Memory B cell (primary cell): ENCODE measurements at regions not wholly inside any gene's neighbourhood (a gene's known extent, or its start where the extent isn't known, plus 50 kb on each side); places are given as distances from the start of the nearest gene placed in this dataset.
"Not testable (repeated sequence)": the region's sequence is repeated elsewhere in the genome, so short reads cannot be mapped to it uniquely, and the experiment has no call there.

Experiments used
- ATAC-seq: fragments of 150-1000 bp; cut with Tn5 transposase; 2 replicates; pipeline ENCODE4 v1.10.0; 2021; ENCODE audit warnings: low read depth, mild to moderate bottlenecking, moderate library complexity
- DNase-seq, 2 donors: peaks; one replicate each; pipeline ENCODE4 v3.0.0; 2022; ENCODE audit warnings: low spot score in 2 of 2
- H3K27ac Mint-ChIP-seq: one replicate; pipeline ENCODE4 v1.8.0; 2022; ENCODE audit warnings: mild to moderate bottlenecking, moderate library complexity, mixed read lengths
- H3K27me3 Mint-ChIP-seq: one replicate; pipeline ENCODE4 v1.8.0; 2022; ENCODE audit warnings: mixed read lengths
- H3K36me3 Mint-ChIP-seq: one replicate; pipeline ENCODE4 v1.8.0; 2022; ENCODE audit warnings: mild to moderate bottlenecking, mixed read lengths
- H3K4me1 Mint-ChIP-seq: one replicate; pipeline ENCODE4 v1.8.0; 2022; ENCODE audit warnings: mixed read lengths
- H3K4me3 Mint-ChIP-seq: one replicate; pipeline ENCODE4 v1.8.0; 2022; ENCODE audit warnings: mild to moderate bottlenecking, moderate library complexity, mixed read lengths
- H3K9me3 Mint-ChIP-seq: one replicate; pipeline ENCODE4 v1.8.0; 2022; ENCODE audit warnings: mixed read lengths

- ATAC-seq, result peak; percentile 53
- Mint-ChIP-seq H3K4me3 (no peak overlapping the region), H3K9me3 (peaks cover 1% of the 10 kb centered on the region), H3K36me3 (peaks cover 1% of the 10 kb centered on the region), H3K4me1 (peaks cover 13% of the 10 kb centered on the region), H3K27ac (peak overlapping the region; percentile 11), H3K27me3 (no peaks in the 10 kb centered on the region)
- no peak for DNase-seq
These were observed 167.2 kb downstream of the CYB561 start for GRCh38 chr17:63278728-63279442.

- DNase-seq, result no peak
- peaks cover 1% of the 10 kb centered on the region for H3K36me3 Mint-ChIP-seq
- H3K27ac Mint-ChIP-seq, result no peak overlapping the region
- no peaks in the 10 kb centered on the region for H3K27me3 Mint-ChIP-seq
- H3K4me1 Mint-ChIP-seq, result peaks cover 13% of the 10 kb centered on the region
- H3K9me3 Mint-ChIP-seq, result peaks cover 3% of the 10 kb centered on the region
- ATAC-seq, result no peak
- H3K4me3 Mint-ChIP-seq, result no peak overlapping the region
These were observed 166.4 kb downstream of the CYB561 start for GRCh38 chr17:63279498-63280230.

- Mint-ChIP-seq H3K27me3 (no peaks in the 10 kb centered on the region), H3K4me1 (peaks cover 13% of the 10 kb centered on the region), H3K9me3 (peaks cover 11% of the 10 kb centered on the region), H3K36me3 (peaks cover 14% of the 10 kb centered on the region), H3K27ac (no peak overlapping the region), H3K4me3 (peak overlapping the region; percentile 45)
- ATAC-seq (peak; percentile 81), DNase-seq (no peak)
These were observed 163.7 kb downstream of the CYB561 start for GRCh38 chr17:63282455-63282854.

- Mint-ChIP-seq H3K36me3 (peaks cover 18% of the 10 kb centered on the region), H3K27me3 (no peaks in the 10 kb centered on the region), H3K27ac (no peak overlapping the region), H3K9me3 (peaks cover 14% of the 10 kb centered on the region), H3K4me1 (peaks cover 4% of the 10 kb centered on the region), H3K4me3 (no peak overlapping the region)
- ATAC-seq, result no peak
- no peak for DNase-seq
These were observed 160.6 kb downstream of the CYB561 start for GRCh38 chr17:63285551-63285950.

GRCh38 chr17:63286254-63286653 lies 159.9 kb downstream of the CYB561 start:
- peaks cover 4% of the 10 kb centered on the region for H3K4me1 Mint-ChIP-seq
- no peak overlapping the region for H3K27ac Mint-ChIP-seq
- no peak for ATAC-seq
- peaks cover 14% of the 10 kb centered on the region for H3K9me3 Mint-ChIP-seq
- no peak for DNase-seq
- peaks cover 2% of the 10 kb centered on the region for H3K27me3 Mint-ChIP-seq
- no peak overlapping the region for H3K4me3 Mint-ChIP-seq
- H3K36me3 Mint-ChIP-seq, result peaks cover 19% of the 10 kb centered on the region

DNA sequence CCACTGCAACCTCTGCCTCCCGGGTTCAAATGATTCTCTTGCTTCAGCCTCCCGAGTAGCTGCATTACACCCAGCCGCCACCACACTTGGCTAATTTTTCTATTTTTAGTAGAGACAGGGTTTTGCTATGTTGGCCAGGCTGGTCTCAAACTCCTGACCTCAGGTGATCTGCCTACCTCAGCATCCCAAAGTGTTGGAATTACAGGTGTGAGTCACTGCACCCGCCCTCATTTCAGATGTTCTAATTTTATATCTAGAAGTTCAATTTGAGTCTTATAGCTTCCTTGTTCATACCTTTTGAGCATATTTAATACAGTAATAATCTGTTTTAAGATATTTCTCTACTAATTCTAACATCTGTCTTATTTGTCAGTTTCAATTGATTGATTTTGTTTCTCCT lies 159.1 kb downstream of the CYB561 start:
- not testable (repeated sequence) for H3K27ac Mint-ChIP-seq, DNase-seq, ATAC-seq, H3K27me3 Mint-ChIP-seq, H3K4me1 Mint-ChIP-seq, H3K4me3 Mint-ChIP-seq
- H3K9me3 Mint-ChIP-seq, result peaks cover 14% of the 10 kb centered on the region
- peaks cover 19% of the 10 kb centered on the region for H3K36me3 Mint-ChIP-seq

- Mint-ChIP-seq H3K4me3 (no peak overlapping the region), H3K27ac (no peak overlapping the region), H3K4me1 (no peaks in the 10 kb centered on the region), H3K36me3 (peaks cover 18% of the 10 kb centered on the region), H3K27me3 (peaks cover 4% of the 10 kb centered on the region), H3K9me3 (peaks cover 11% of the 10 kb centered on the region)
- ATAC-seq, result no peak
- DNase-seq, result no peak
These were observed 156.2 kb downstream of the CYB561 start for GRCh38 chr17:63289931-63290330.

GRCh38 chr17:63290351-63290750 lies 155.8 kb downstream of the CYB561 start:
- no peak for ATAC-seq
- Mint-ChIP-seq H3K27me3 (peaks cover 4% of the 10 kb centered on the region), H3K9me3 (peaks cover 8% of the 10 kb centered on the region), H3K27ac (no peak overlapping the region), H3K4me1 (no peaks in the 10 kb centered on the region), H3K4me3 (no peak overlapping the region), H3K36me3 (peaks cover 15% of the 10 kb centered on the region)
- DNase-seq, result no peak

- H3K4me3 Mint-ChIP-seq, result no peak overlapping the region
- H3K9me3 Mint-ChIP-seq, result peaks cover 8% of the 10 kb centered on the region
- no peak overlapping the region for H3K27ac Mint-ChIP-seq
- peaks cover 13% of the 10 kb centered on the region for H3K36me3 Mint-ChIP-seq
- ATAC-seq (no peak), DNase-seq (no peak)
- H3K4me1 Mint-ChIP-seq, result no peaks in the 10 kb centered on the region
- peaks cover 4% of the 10 kb centered on the region for H3K27me3 Mint-ChIP-seq
These were observed 155.3 kb downstream of the CYB561 start for GRCh38 chr17:63290784-63291183.

DNA sequence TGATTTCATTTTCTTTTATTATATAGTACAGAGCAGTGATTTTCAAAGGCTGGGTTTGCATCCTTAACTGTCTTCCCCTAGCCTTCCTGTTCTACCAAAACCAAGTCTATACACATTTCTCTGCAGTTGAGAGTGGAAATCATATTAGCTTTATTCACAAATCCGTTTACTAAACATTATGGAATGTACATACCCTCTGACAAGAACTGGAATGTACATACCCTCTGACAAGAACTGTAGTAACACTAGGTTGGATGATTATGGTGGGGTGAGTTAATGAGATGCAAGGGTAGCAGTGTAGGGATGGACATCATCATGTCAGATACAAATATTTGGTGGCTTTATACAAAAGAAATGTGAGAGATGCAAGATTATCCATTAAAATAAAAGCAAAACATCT lies 154.8 kb downstream of the CYB561 start:
- DNase-seq (no peak), ATAC-seq (no peak)
- H3K27ac Mint-ChIP-seq, result no peak overlapping the region
- peaks cover 10% of the 10 kb centered on the region for H3K9me3 Mint-ChIP-seq
- H3K4me1 Mint-ChIP-seq, result no peaks in the 10 kb centered on the region
- no peak overlapping the region for H3K4me3 Mint-ChIP-seq
- H3K27me3 Mint-ChIP-seq, result peaks cover 4% of the 10 kb centered on the region
- peaks cover 17% of the 10 kb centered on the region for H3K36me3 Mint-ChIP-seq

- H3K36me3 Mint-ChIP-seq, result peaks cover 15% of the 10 kb centered on the region
- no peak overlapping the region for H3K27ac Mint-ChIP-seq
- peaks cover 7% of the 10 kb centered on the region for H3K9me3 Mint-ChIP-seq
- DNase-seq (no peak), ATAC-seq (no peak)
- H3K4me1 Mint-ChIP-seq, result no peaks in the 10 kb centered on the region
- H3K4me3 Mint-ChIP-seq, result no peak overlapping the region
- H3K27me3 Mint-ChIP-seq, result peaks cover 4% of the 10 kb centered on the region
These were observed 153.7 kb downstream of the CYB561 start for GRCh38 chr17:63292421-63292820.

GRCh38 chr17:63293323-63294075 lies 152.6 kb downstream of the CYB561 start:
- H3K9me3 Mint-ChIP-seq, result peaks cover 6% of the 10 kb centered on the region
- peaks cover 13% of the 10 kb centered on the region for H3K36me3 Mint-ChIP-seq
- no peak overlapping the region for H3K27ac Mint-ChIP-seq
- no peaks in the 10 kb centered on the region for H3K4me1 Mint-ChIP-seq
- ATAC-seq (no peak), DNase-seq (no peak)
- H3K27me3 Mint-ChIP-seq, result peaks cover 4% of the 10 kb centered on the region
- H3K4me3 Mint-ChIP-seq, result no peak overlapping the region

- Mint-ChIP-seq H3K4me1 (no peaks in the 10 kb centered on the region), H3K4me3 (no peak overlapping the region), H3K9me3 (peaks cover 10% of the 10 kb centered on the region), H3K27me3 (peaks cover 4% of the 10 kb centered on the region), H3K27ac (no peak overlapping the region), H3K36me3 (peaks cover 14% of the 10 kb centered on the region)
- no peak for DNase-seq
- no peak for ATAC-seq
These were observed 151.3 kb downstream of the CYB561 start for GRCh38 chr17:63294776-63295175.

- Mint-ChIP-seq H3K9me3 (peaks cover 10% of the 10 kb centered on the region), H3K36me3 (peaks cover 14% of the 10 kb centered on the region), H3K27me3 (peaks cover 4% of the 10 kb centered on the region), H3K4me3 (no peak overlapping the region), H3K27ac (no peak overlapping the region), H3K4me1 (no peaks in the 10 kb centered on the region)
- DNase-seq (no peak), ATAC-seq (no peak)
These were observed 150.8 kb downstream of the CYB561 start for GRCh38 chr17:63295288-63295687.
